ENCODE measurements at regions not wholly inside any gene's neighbourhood (a gene's known extent, or its start where the extent isn't known, plus 50 kb on each side); places are given as distances from the start of the nearest gene placed in this dataset.

DNA sequence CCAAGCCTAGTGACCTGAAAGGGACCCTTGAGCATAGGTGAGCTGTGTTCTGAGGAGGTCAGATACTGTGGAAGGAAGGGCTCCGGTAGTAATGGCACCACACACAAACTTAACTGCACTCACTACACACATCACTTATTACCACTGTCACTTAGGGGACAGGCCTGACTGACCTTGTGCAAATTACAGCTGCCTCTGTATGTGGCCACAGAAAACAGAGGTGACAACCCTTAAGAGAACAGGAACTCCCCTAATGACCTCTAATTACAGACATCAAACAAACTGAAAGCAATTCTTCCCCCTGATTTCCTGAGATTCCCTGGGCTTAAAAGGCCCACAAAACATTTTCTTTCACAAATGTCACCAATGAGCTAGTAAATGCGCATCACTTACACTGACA lies 360.6 kb downstream of the RND3 start:
- Histone ChIP-seq H3K36me3 (ENCODE audit: control insufficient read depth, insufficient read depth, low read length) (no peaks in the 10 kb centered on the region), H3K27ac (ENCODE audit: low read length) (0 out of 2 replicates have a peak overlapping the region, but pooled peaks have one; percentile 27), H3K4me3 (ENCODE audit: low read depth in 2 of 2, low read length in 2 of 2) (no peak overlapping the region), H3K9me3 (ENCODE audit: control insufficient read depth, insufficient read depth, low read depth, low read length) (0 out of 2 replicates have a peak, but pooled peaks cover 2% of the 10 kb centered on the region), H3K4me1 (ENCODE audit: control insufficient read depth, insufficient read depth, low read length) (peaks cover 9% of the 10 kb centered on the region), H3K27me3 (ENCODE audit: control insufficient read depth, insufficient read depth, low read length) (no peaks in the 10 kb centered on the region)
- TF ChIP-seq, protein P1, sequence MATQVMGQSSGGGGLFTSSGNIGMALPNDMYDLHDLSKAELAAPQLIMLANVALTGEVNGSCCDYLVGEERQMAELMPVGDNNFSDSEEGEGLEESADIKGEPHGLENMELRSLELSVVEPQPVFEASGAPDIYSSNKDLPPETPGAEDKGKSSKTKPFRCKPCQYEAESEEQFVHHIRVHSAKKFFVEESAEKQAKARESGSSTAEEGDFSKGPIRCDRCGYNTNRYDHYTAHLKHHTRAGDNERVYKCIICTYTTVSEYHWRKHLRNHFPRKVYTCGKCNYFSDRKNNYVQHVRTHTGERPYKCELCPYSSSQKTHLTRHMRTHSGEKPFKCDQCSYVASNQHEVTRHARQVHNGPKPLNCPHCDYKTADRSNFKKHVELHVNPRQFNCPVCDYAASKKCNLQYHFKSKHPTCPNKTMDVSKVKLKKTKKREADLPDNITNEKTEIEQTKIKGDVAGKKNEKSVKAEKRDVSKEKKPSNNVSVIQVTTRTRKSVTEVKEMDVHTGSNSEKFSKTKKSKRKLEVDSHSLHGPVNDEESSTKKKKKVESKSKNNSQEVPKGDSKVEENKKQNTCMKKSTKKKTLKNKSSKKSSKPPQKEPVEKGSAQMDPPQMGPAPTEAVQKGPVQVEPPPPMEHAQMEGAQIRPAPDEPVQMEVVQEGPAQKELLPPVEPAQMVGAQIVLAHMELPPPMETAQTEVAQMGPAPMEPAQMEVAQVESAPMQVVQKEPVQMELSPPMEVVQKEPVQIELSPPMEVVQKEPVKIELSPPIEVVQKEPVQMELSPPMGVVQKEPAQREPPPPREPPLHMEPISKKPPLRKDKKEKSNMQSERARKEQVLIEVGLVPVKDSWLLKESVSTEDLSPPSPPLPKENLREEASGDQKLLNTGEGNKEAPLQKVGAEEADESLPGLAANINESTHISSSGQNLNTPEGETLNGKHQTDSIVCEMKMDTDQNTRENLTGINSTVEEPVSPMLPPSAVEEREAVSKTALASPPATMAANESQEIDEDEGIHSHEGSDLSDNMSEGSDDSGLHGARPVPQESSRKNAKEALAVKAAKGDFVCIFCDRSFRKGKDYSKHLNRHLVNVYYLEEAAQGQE (IDR thresholded peaks at IDR 0.05; ENCODE audit: insufficient read depth in 1 of 2, low read depth in 2 of 2, low read length in 1 of 2) = no peak
- TF ChIP-seq POLR2AphosphoS5 (IDR thresholded peaks at IDR 0.05; ENCODE audit: low read depth, low read length) (no peak), SIN3A (IDR thresholded peaks at IDR 0.05; ENCODE audit: borderline replicate concordance, insufficient read depth, low read depth, low read length) (no peak), TCF7L2 (IDR thresholded peaks at IDR 0.05; ENCODE audit: low read depth, low read length) (no peak)
- TF ChIP-seq, protein P2, sequence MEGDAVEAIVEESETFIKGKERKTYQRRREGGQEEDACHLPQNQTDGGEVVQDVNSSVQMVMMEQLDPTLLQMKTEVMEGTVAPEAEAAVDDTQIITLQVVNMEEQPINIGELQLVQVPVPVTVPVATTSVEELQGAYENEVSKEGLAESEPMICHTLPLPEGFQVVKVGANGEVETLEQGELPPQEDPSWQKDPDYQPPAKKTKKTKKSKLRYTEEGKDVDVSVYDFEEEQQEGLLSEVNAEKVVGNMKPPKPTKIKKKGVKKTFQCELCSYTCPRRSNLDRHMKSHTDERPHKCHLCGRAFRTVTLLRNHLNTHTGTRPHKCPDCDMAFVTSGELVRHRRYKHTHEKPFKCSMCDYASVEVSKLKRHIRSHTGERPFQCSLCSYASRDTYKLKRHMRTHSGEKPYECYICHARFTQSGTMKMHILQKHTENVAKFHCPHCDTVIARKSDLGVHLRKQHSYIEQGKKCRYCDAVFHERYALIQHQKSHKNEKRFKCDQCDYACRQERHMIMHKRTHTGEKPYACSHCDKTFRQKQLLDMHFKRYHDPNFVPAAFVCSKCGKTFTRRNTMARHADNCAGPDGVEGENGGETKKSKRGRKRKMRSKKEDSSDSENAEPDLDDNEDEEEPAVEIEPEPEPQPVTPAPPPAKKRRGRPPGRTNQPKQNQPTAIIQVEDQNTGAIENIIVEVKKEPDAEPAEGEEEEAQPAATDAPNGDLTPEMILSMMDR (IDR thresholded peaks at IDR 0.05) = no peak
- no TSS peak for BruUV-seq (replicated peaks)
- ATAC-seq (no peak), DNase-seq (ENCODE audit: low read depth, low spot score) (no peak)
- ChIA-PET POLR2A (no interaction called here), CTCF (no interaction called here)
- intact Hi-C loops (cut with micrococcal nuclease; ENCODE audit: unreplicated experiment) = no loop called here
- in situ Hi-C loops (cut with HindIII; ENCODE audit: low pct_unique_long_range_greater_than_20kb, low sequenced_read_pairs) = no loop called here

DNA sequence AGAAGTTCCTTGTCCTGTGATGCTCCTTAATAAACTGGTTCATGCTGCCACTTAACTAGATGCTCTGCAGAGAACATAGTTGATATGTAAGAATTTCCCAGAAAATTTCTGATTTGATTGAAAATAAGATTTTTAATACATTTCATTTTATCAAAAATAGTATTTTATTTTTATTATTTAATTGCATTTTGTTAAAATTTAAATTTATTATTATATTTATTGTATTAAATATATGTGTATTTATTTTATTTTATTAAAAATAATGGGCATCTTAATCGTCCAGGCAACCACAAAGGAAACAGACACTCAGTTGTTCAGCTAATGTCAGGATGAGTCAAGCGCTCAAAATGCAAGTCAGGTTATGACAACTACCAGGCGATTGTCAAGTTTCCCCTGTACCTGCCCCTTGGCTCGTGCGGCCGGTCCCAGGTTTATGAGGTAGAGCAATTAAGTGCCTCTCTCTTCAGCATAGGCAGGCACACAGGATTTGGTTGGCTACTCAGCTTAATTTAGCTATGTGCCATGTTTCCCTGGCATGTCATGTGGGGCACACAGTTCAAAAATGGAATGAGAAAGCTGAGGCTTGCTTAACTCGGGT lies 361.2 kb downstream of the RND3 start:
- peaks cover 9% of the 10 kb centered on the region for H3K4me1 ChIP-seq (ENCODE audit: control insufficient read depth, insufficient read depth, low read length)
- 0 out of 2 replicates have a peak overlapping the region, but pooled peaks have one; percentile 27 for H3K27ac ChIP-seq (ENCODE audit: low read length)
- H3K9me3 ChIP-seq (ENCODE audit: control insufficient read depth, insufficient read depth, low read depth, low read length) = 0 out of 2 replicates have a peak, but pooled peaks cover 2% of the 10 kb centered on the region
- ATAC-seq (no peak), DNase-seq (ENCODE audit: low read depth, low spot score) (no peak)
- ChIA-PET POLR2A (no interaction called here), CTCF (no interaction called here)
- intact Hi-C loops (cut with micrococcal nuclease; ENCODE audit: unreplicated experiment) (no loop called here), in situ Hi-C loops (cut with HindIII; ENCODE audit: low pct_unique_long_range_greater_than_20kb, low sequenced_read_pairs) (no loop called here)
- H3K4me3 ChIP-seq (ENCODE audit: low read depth in 2 of 2, low read length in 2 of 2) = no peak overlapping the region
- no peaks in the 10 kb centered on the region for H3K36me3 ChIP-seq (ENCODE audit: control insufficient read depth, insufficient read depth, low read length)
- no peaks in the 10 kb centered on the region for H3K27me3 ChIP-seq (ENCODE audit: control insufficient read depth, insufficient read depth, low read length)
- no peak for TF ChIP-seq SIN3A (IDR thresholded peaks at IDR 0.05; ENCODE audit: borderline replicate concordance, insufficient read depth, low read depth, low read length)
- no TSS peak for BruUV-seq (replicated peaks)

DNA sequence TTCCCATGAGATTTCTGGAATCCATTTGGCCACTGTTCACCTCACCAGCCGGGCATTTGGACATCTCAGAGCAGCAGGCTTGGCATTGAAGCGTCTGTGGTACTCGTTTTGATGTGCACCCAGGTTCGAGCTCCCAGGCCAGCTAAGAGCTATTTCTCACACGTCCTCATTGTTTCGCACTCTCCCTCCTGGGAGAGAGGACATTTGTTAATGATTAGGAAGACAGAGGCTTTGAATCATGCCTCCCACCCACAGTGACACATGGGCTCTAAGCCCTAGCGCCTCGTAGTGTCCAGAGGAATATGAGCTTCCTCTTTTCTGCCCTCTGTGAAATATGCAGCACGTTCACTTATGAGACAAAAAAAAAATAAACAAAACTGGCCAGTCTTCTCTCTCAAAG lies 361.8 kb downstream of the RND3 start:
- Histone ChIP-seq H3K4me3 (ENCODE audit: low read depth in 2 of 2, low read length in 2 of 2) (no peak overlapping the region), H3K36me3 (ENCODE audit: control insufficient read depth, insufficient read depth, low read length) (no peaks in the 10 kb centered on the region), H3K4me1 (ENCODE audit: control insufficient read depth, insufficient read depth, low read length) (peaks cover 9% of the 10 kb centered on the region), H3K27me3 (ENCODE audit: control insufficient read depth, insufficient read depth, low read length) (no peaks in the 10 kb centered on the region), H3K9me3 (ENCODE audit: control insufficient read depth, insufficient read depth, low read depth, low read length) (0 out of 2 replicates have a peak, but pooled peaks cover 2% of the 10 kb centered on the region), H3K27ac (ENCODE audit: low read length) (peak overlapping the region; percentile 23; the same call in 1 of the 2 replicates)
- CTCF ChIA-PET = interaction anchor here (0.5 kb wide), 1 partner anchor 950 kb away, joined by 3 read pairs; no protein-coding TSS in a partner anchor
- no peak for TF ChIP-seq POLR2AphosphoS5 (IDR thresholded peaks at IDR 0.05; ENCODE audit: low read depth, low read length)
- TF ChIP-seq, protein P2 (IDR thresholded peaks at IDR 0.05) = no peak
- no peak for TF ChIP-seq TCF7L2 (IDR thresholded peaks at IDR 0.05; ENCODE audit: low read depth, low read length)
- TF ChIP-seq SIN3A (IDR thresholded peaks at IDR 0.05; ENCODE audit: borderline replicate concordance, insufficient read depth, low read depth, low read length) = no peak
- TF ChIP-seq, protein P1 (IDR thresholded peaks at IDR 0.05; ENCODE audit: insufficient read depth in 1 of 2, low read depth in 2 of 2, low read length in 1 of 2) = no peak
- in situ Hi-C loops (cut with HindIII; ENCODE audit: low pct_unique_long_range_greater_than_20kb, low sequenced_read_pairs) = no loop called here
- POLR2A ChIA-PET = no interaction called here
- intact Hi-C loops (cut with micrococcal nuclease; ENCODE audit: unreplicated experiment) = no loop called here
- no TSS peak for BruUV-seq (replicated peaks)
- DNase-seq (ENCODE audit: low read depth, low spot score) = no peak
- no peak for ATAC-seq
